Ascending aorta (tissue), 2 donors: ENCODE measurements at regions not wholly inside any gene's neighbourhood (a gene's known extent, or its start where the extent isn't known, plus 50 kb on each side); places are given as distances from the start of the nearest gene placed in this dataset.

Experiments used
- DNase-seq, 2 donors: peaks; one replicate each; pipeline ENCODE4 v3.0.0-alpha.2; 2019; ENCODE audit warnings: low spot score in 2 of 2
- H3K27ac ChIP-seq, 2 donors: fragments of 200-600 bp; sonication (generic); one replicate each; pipeline ENCODE4 v1.5.1; 2016 to 2017; ENCODE audit warnings: mild to moderate bottlenecking in 1 of 2
- H3K27me3 ChIP-seq: fragments of 200-600 bp; sonication (generic); one replicate; pipeline ENCODE4 v1.5.1; 2017
- H3K36me3 ChIP-seq, 2 donors: fragments of 200-600 bp; sonication (generic); one replicate each; pipeline ENCODE4 v1.5.1; 2016
- H3K4me1 ChIP-seq, 2 donors: fragments of 200-600 bp; sonication (generic); one replicate each; pipeline ENCODE4 v1.5.1; 2016 to 2017; ENCODE audit warnings: mild to moderate bottlenecking in 1 of 2
- H3K4me3 ChIP-seq, 2 donors: fragments of 200-600 bp; sonication (generic); one replicate each; pipeline ENCODE4 v1.5.1; 2016 to 2017; ENCODE audit warnings: mild to moderate bottlenecking in 1 of 2
- H3K9me3 ChIP-seq, 2 donors: fragments of 200-600 bp; sonication (generic); one replicate each; pipeline ENCODE4 v1.5.1; 2016
- CTCF ChIP-seq, 3 experiments: fragments of 200-600 bp in 2 of 3; fragments of 450-650 bp in 1 of 3; sonication (generic) in 2 of 3; IDR thresholded peaks; one replicate each; pipeline ENCODE4 v1.5.1; 2016 to 2019; ENCODE audit warnings: antibody characterized with exemption in 3 of 3, mild to moderate bottlenecking in 1 of 3, moderate library complexity in 1 of 3
- intact Hi-C: fragments of 100-400 bp; cut with DNase I; formaldehyde crosslinking; loops from one replicate; pipeline ENCODE4 v1.15.1; 2023

DNA sequence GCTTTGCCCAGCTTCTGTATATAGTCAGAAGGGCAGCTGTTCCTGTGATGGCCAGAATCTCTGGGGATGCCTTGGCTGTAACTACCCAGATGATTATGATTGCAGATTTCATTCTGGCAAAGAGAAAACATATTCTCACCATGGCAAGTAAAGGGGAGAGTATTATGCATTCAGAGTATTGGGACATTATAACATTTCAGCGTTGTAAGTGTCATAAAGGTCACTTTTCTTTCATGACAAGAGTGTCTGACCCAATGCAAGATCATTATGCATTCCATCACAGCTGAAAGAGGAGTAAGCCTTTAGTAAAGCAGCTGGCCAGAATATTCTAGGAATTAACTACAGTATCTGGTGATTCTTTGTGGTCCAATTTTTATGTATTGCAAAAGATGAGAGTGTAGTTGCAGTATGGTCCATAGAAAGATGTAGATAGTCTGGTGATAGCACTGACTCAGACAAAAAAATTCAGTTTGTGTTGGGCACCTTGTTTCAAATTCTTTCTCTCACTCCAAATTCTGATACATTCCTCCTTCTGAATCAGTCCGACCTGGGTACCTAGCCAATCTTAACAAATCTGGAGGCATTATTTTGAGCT lies 2366.3 kb downstream of the PCDH7 start:
- TF ChIP-seq CTCF (IDR thresholded peaks at IDR 0.05), result no peak
- intact Hi-C loops, result no loop called here
- H3K4me1 ChIP-seq, result no peaks in the 10 kb centered on the region

DNA sequence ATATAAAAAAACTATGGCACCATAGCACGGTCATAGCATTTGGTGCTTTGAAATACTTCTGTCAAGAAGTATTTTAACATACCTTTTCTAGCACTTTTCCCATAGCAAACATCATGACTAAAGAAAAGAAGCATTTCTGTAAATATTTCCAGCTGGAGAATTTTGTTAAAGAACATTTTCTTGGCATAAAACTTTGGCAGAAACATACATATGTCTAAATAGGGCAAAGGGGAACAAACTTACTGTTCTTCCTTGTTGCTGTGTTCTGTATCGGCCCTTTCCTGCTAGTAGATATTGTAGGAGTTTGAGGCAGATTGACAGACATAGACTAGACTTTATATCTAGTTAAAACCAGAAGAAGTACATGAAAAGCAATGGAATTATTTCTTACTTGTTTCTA lies 2368.5 kb downstream of the PCDH7 start:
- Histone ChIP-seq H3K4me1 (no peaks in the 10 kb centered on the region), H3K4me3 (no peak overlapping the region), H3K9me3 (no peaks in the 10 kb centered on the region), H3K36me3 (no peaks in the 10 kb centered on the region), H3K27ac (no peak overlapping the region), H3K27me3 (no peaks in the 10 kb centered on the region)
- no peak for TF ChIP-seq CTCF (IDR thresholded peaks at IDR 0.05)
- intact Hi-C loops, result no loop called here
- no peak for DNase-seq

More for the DNA sequence above, 2366.3 kb downstream of the PCDH7 start:
- H3K36me3 ChIP-seq, result no peaks in the 10 kb centered on the region
- H3K4me3 ChIP-seq, result no peak overlapping the region
- no peak overlapping the region for H3K27ac ChIP-seq
- DNase-seq, result no peak
- H3K9me3 ChIP-seq, result no peaks in the 10 kb centered on the region
- H3K27me3 ChIP-seq, result no peaks in the 10 kb centered on the region

GRCh38 chr4:33090910-33091309 lies 2370.7 kb downstream of the PCDH7 start:
- H3K4me1 ChIP-seq, result no peaks in the 10 kb centered on the region
- no peak overlapping the region for H3K27ac ChIP-seq
- no peak for DNase-seq
- H3K27me3 ChIP-seq, result no peaks in the 10 kb centered on the region
- H3K36me3 ChIP-seq, result no peaks in the 10 kb centered on the region
- no peak for TF ChIP-seq CTCF (IDR thresholded peaks at IDR 0.05)
- H3K4me3 ChIP-seq, result no peak overlapping the region
- intact Hi-C loops, result no loop called here
- no peaks in the 10 kb centered on the region for H3K9me3 ChIP-seq

GRCh38 chr4:33091961-33092360 lies 2371.8 kb downstream of the PCDH7 start:
- Histone ChIP-seq H3K27me3 (no peaks in the 10 kb centered on the region), H3K4me3 (no peak overlapping the region), H3K4me1 (no peaks in the 10 kb centered on the region), H3K27ac (no peak overlapping the region), H3K9me3 (no peaks in the 10 kb centered on the region), H3K36me3 (no peaks in the 10 kb centered on the region)
- DNase-seq, result no peak
- TF ChIP-seq CTCF (IDR thresholded peaks at IDR 0.05), result no peak
- intact Hi-C loops, result no loop called here

DNA sequence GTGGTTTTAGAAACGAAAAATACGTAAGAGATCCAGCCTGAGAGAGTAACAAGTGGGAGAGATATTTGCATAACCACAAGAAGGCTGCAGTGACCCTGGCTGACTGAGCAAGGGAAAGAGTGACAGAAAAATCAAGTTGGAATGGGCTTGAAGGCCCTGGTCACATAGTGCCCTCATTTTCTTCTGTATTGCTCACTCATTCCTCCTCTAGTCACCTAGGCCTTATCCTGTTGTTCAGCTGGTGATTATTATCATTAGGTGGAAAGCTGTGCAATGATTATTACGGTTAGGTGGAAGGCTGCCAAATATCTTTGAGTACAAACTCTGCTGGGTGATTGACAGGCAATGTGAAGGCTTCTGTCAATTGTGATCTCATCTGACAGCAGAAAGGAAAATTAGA lies 2384.1 kb downstream of the PCDH7 start:
- no peaks in the 10 kb centered on the region for H3K36me3 ChIP-seq
- no peaks in the 10 kb centered on the region for H3K9me3 ChIP-seq
- no peak overlapping the region for H3K4me3 ChIP-seq
- H3K27me3 ChIP-seq, result no peaks in the 10 kb centered on the region
- no peak overlapping the region for H3K27ac ChIP-seq
- no peaks in the 10 kb centered on the region for H3K4me1 ChIP-seq
- TF ChIP-seq CTCF (IDR thresholded peaks at IDR 0.05), result no peak
- intact Hi-C loops, result no loop called here
- no peak for DNase-seq

DNA sequence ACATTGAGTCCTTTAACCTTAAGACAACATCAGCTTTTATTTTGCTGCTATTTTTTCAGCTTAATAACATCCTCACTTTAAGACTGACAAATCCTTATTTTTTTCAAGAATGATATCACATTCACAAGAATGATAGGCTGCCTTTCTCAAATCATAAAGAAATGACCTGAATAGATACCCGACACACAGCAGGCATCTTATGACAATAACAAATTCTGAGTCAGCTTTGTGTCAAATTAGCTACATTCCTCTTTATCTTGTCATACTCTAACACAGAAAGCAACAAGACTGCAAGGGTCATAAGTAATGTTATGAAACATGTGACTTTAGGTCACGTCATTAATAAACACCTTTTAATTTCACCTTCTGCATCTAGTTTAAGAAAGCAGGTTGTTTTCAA lies 2387.6 kb downstream of the PCDH7 start:
- TF ChIP-seq CTCF (IDR thresholded peaks at IDR 0.05), result no peak
- H3K9me3 ChIP-seq, result no peaks in the 10 kb centered on the region
- no peak for DNase-seq
- no peaks in the 10 kb centered on the region for H3K4me1 ChIP-seq
- intact Hi-C loops, result no loop called here
- H3K27me3 ChIP-seq, result no peaks in the 10 kb centered on the region
- no peak overlapping the region for H3K27ac ChIP-seq
- no peak overlapping the region for H3K4me3 ChIP-seq
- no peaks in the 10 kb centered on the region for H3K36me3 ChIP-seq
